H9 (cell line): ENCODE measurements at regions not wholly inside any gene's neighbourhood (a gene's known extent, or its start where the extent isn't known, plus 50 kb on each side); places are given as distances from the start of the nearest gene placed in this dataset.

ENCODE experiments used
- DNase-seq: peaks from one replicate; pipeline ENCODE4 v3.0.0-alpha.2; 2017
- H2AFZ ChIP-seq: one replicate; pipeline ENCODE4 v1.6.1; 2013; ENCODE audit warnings: mild to moderate bottlenecking, low read length, control low read depth, moderate library complexity
- H2AK5ac ChIP-seq: 2 replicates; pipeline ENCODE4 v1.6.1; 2013; ENCODE audit warnings: low read length, control low read depth, mixed read lengths; ENCODE audit not compliant: insufficient read length
- H2BK120ac ChIP-seq: one replicate; pipeline ENCODE4 v1.6.1; 2013; ENCODE audit warnings: low read depth, mild to moderate bottlenecking, low read length, control low read depth, inconsistent platforms; ENCODE audit not compliant: poor library complexity, severe bottlenecking
- H2BK12ac ChIP-seq: 2 replicates; pipeline ENCODE4 v1.6.1; 2013; ENCODE audit warnings: low read length, control low read depth, mixed read lengths, low read depth; ENCODE audit not compliant: insufficient read length
- H2BK15ac ChIP-seq: 2 replicates; pipeline ENCODE4 v1.6.1; 2013; ENCODE audit warnings: low read depth, low read length, control low read depth
- H2BK20ac ChIP-seq: one replicate; pipeline ENCODE4 v1.6.1; 2013; ENCODE audit warnings: low read depth, mild to moderate bottlenecking, low read length, control low read depth, inconsistent platforms; ENCODE audit not compliant: poor library complexity, severe bottlenecking
- H2BK5ac ChIP-seq: 2 replicates; pipeline ENCODE4 v1.6.1; 2013; ENCODE audit warnings: low read length, control low read depth, mixed read lengths; ENCODE audit not compliant: insufficient read length
- H3K14ac ChIP-seq: 2 replicates; pipeline ENCODE4 v1.6.1; 2013; ENCODE audit warnings: low read length, control low read depth; ENCODE audit not compliant: insufficient read depth
- H3K18ac ChIP-seq: 2 replicates; pipeline ENCODE4 v1.6.1; 2013; ENCODE audit warnings: low read depth, mild to moderate bottlenecking, mixed read lengths, low read length, control low read depth; ENCODE audit not compliant: insufficient read length
- H3K23ac ChIP-seq: 2 replicates; pipeline ENCODE4 v1.6.1; 2013; ENCODE audit warnings: low read length, control low read depth, mixed read lengths, low read depth; ENCODE audit not compliant: insufficient read length
- H3K23me2 ChIP-seq: 2 replicates; pipeline ENCODE4 v1.6.1; 2013; ENCODE audit warnings: low read depth, mild to moderate bottlenecking, mixed read lengths, low read length, control low read depth; ENCODE audit not compliant: insufficient read length, poor library complexity, severe bottlenecking
- H3K27ac ChIP-seq: 2 replicates; pipeline ENCODE4 v1.5.1; 2013; ENCODE audit warnings: low read length, control low read depth, mixed read lengths, low read depth; ENCODE audit not compliant: insufficient read length
- H3K27me3 ChIP-seq: 2 replicates; pipeline ENCODE4 v1.6.1; 2013; ENCODE audit warnings: low read length, control low read depth, inconsistent platforms; ENCODE audit not compliant: insufficient read depth
- H3K4ac ChIP-seq: 2 replicates; pipeline ENCODE4 v1.6.1; 2013; ENCODE audit warnings: low read depth, mild to moderate bottlenecking, control low read depth, inconsistent platforms, low read length, moderate library complexity
- H3K4me1 ChIP-seq: 2 replicates; pipeline ENCODE4 v1.6.1; 2013; ENCODE audit warnings: low read length, control low read depth, inconsistent platforms; ENCODE audit not compliant: insufficient read depth
- H3K4me2 ChIP-seq: 2 replicates; pipeline ENCODE4 v1.6.1; 2013; ENCODE audit warnings: low read length, control low read depth, mixed read lengths; ENCODE audit not compliant: insufficient read length, insufficient read depth
- H3K56ac ChIP-seq: 2 replicates; pipeline ENCODE4 v1.6.1; 2013; ENCODE audit warnings: low read depth, mild to moderate bottlenecking, mixed read lengths, low read length, control low read depth; ENCODE audit not compliant: insufficient read length
- H3K79me1 ChIP-seq: 2 replicates; pipeline ENCODE4 v1.6.1; 2013; ENCODE audit warnings: low read depth, mild to moderate bottlenecking, moderate library complexity, low read length, control low read depth, inconsistent platforms; ENCODE audit not compliant: insufficient read depth, poor library complexity, severe bottlenecking
- H3K79me2 ChIP-seq: 2 replicates; pipeline ENCODE4 v1.6.1; 2013; ENCODE audit warnings: low read length, control low read depth, inconsistent platforms; ENCODE audit not compliant: insufficient read depth
- H3K9ac ChIP-seq: 2 replicates; pipeline ENCODE4 v1.6.1; 2013; ENCODE audit warnings: low read length, control low read depth, mixed read lengths; ENCODE audit not compliant: insufficient read length; ENCODE audit errors: extremely low read depth
- H3K9me3 ChIP-seq: one replicate; pipeline ENCODE4 v1.6.1; 2013; ENCODE audit warnings: low read depth, low read length, inconsistent platforms; ENCODE audit not compliant: control insufficient read depth
- H3T11ph ChIP-seq: one replicate; pipeline ENCODE4 v1.6.1; 2013; ENCODE audit warnings: mild to moderate bottlenecking, low read length, control low read depth, inconsistent platforms
- H4K20me1 ChIP-seq: one replicate; pipeline ENCODE4 v1.6.1; 2013; ENCODE audit not compliant: control insufficient read depth, insufficient read length, insufficient read depth
- H4K5ac ChIP-seq: 2 replicates; pipeline ENCODE4 v1.6.1; 2013; ENCODE audit warnings: low read depth, mild to moderate bottlenecking, mixed read lengths, low read length, control low read depth; ENCODE audit not compliant: insufficient read length
- H4K8ac ChIP-seq: replicated peaks from 2 replicates; pipeline ENCODE4 v1.6.1; 2013; ENCODE audit warnings: low read length, control low read depth, mixed read lengths, low read depth; ENCODE audit not compliant: insufficient read length
- H4K91ac ChIP-seq: 2 replicates; pipeline ENCODE4 v1.6.1; 2013; ENCODE audit warnings: low read depth, mild to moderate bottlenecking, moderate library complexity, mixed read lengths, low read length, control low read depth; ENCODE audit not compliant: insufficient read length
- H3K27ac Mint-ChIP-seq, 3 experiments: 2 replicates in 2 of 3; 3 replicates in 1 of 3; pipeline ENCODE4 v1.8.0; 2020 to 2021; ENCODE audit warnings: mixed read lengths in 3 of 3, mild to moderate bottlenecking in 1 of 3, moderate library complexity in 1 of 3
- H3K27me3 Mint-ChIP-seq: 2 replicates; pipeline ENCODE4 v1.8.0; 2021; ENCODE audit warnings: low read depth, mild to moderate bottlenecking, moderate library complexity, mixed read lengths
- H3K36me3 Mint-ChIP-seq, 3 experiments: 2 replicates in 2 of 3; 3 replicates in 1 of 3; pipeline ENCODE4 v1.8.0; 2020 to 2021; ENCODE audit warnings: low read depth in 3 of 3, mixed read lengths in 3 of 3; ENCODE audit not compliant: insufficient read depth in 1 of 3
- H3K4me1 Mint-ChIP-seq, 2 experiments: 2 replicates each; pipeline ENCODE4 v1.8.0; 2020; ENCODE audit warnings: mixed read lengths in 2 of 2
- H3K4me3 Mint-ChIP-seq, 2 experiments: 2 replicates in 1 of 2; 3 replicates in 1 of 2; pipeline ENCODE4 v1.8.0; 2020 to 2021; ENCODE audit warnings: mild to moderate bottlenecking in 2 of 2, mixed read lengths in 2 of 2, moderate library complexity in 1 of 2
- H3K9me3 Mint-ChIP-seq, 2 experiments: 2 replicates in 1 of 2; 3 replicates in 1 of 2; pipeline ENCODE4 v1.8.0; 2020; ENCODE audit warnings: mild to moderate bottlenecking in 2 of 2, mixed read lengths in 2 of 2, moderate library complexity in 1 of 2
- CTCF ChIP-seq: fragments of 200-600 bp; sonication (generic); conservative IDR thresholded peaks from 3 replicates; pipeline ENCODE4 v1.8.0; 2021; ENCODE audit warnings: antibody characterized with exemption, mild to moderate bottlenecking
- WGBS: extraction: QIAGEN DNeasy Blood & Tissue Kit; methylation state at CpG from one replicate; pipeline ENCODE4 v1.1.7; 2013; ENCODE audit warnings: missing lambda C conversion rate, low lambda C conversion rate, mixed read lengths; ENCODE audit not compliant: insufficient read length; ENCODE audit errors: extremely low coverage; 5-methylcytosine and 5-hydroxymethylcytosine counted together

- Histone ChIP-seq H3K23me2 (no peaks in the 10 kb centered on the region), H2BK5ac (no peak overlapping the region), H3K27me3 (no peaks in the 10 kb centered on the region), H3K79me2 (no peaks in the 10 kb centered on the region), H3K56ac (no peak overlapping the region), H2AK5ac (no peak overlapping the region), H2BK12ac (no peak overlapping the region), H2BK120ac (no peak overlapping the region), H2AFZ (no peak overlapping the region), H3K9me3 (no peaks in the 10 kb centered on the region), H2BK15ac (no peak overlapping the region), H3K14ac (no peak overlapping the region), H3K27ac (no peak overlapping the region), H3K18ac (no peak overlapping the region), H4K8ac (no peak overlapping the region), H3K23ac (no peak overlapping the region), H3K4me2 (no peak overlapping the region), H4K20me1 (no peaks in the 10 kb centered on the region), H3T11ph (no peak overlapping the region), H4K91ac (no peak overlapping the region), H2BK20ac (no peak overlapping the region), H3K4me1 (no peaks in the 10 kb centered on the region), H4K5ac (no peak overlapping the region), H3K9ac (no peak overlapping the region), H3K4ac (no peak overlapping the region), H3K79me1 (no peaks in the 10 kb centered on the region)
- WGBS: no CpG with 5 or more reads among the region's 4 CpGs
- Mint-ChIP-seq H3K4me1 (no peaks in the 10 kb centered on the region), H3K4me3 (no peak overlapping the region), H3K27me3 (no peaks in the 10 kb centered on the region), H3K27ac (no peak overlapping the region), H3K36me3 (peaks cover 0 to 14% (median 5%) of the 10 kb centered on the region in 3 experiments; a peak in 2 of 7 replicates), H3K9me3 (peaks cover 16 to 21% of the 10 kb centered on the region in 2 experiments; a peak in 4 of 5 replicates)
- no peak for TF ChIP-seq CTCF
- no peak for DNase-seq
Observed at GRCh38 chr11:103829596-103829995, 206.8 kb upstream of the DDI1 start.
